BE2C (cell line): ENCODE measurements at regions not wholly inside any gene's neighbourhood (a gene's known extent, or its start where the extent isn't known, plus 50 kb on each side); places are given as distances from the start of the nearest gene placed in this dataset.

Source experiments
- DNase-seq: peaks from one replicate; pipeline ENCODE4 v3.0.0-alpha.2; 2020
- H3K27me3 ChIP-seq: fragments of 250-450 bp; sonication (Bioruptor Pico); 2 replicates; pipeline ENCODE4 v1.5.1; 2020; ENCODE audit warnings: mild to moderate bottlenecking
- H3K36me3 ChIP-seq: fragments of 250-450 bp; sonication (Bioruptor Pico); 2 replicates; pipeline ENCODE4 v1.5.1; 2020; ENCODE audit warnings: mild to moderate bottlenecking
- H3K4me1 ChIP-seq: fragments of 250-450 bp; sonication (Bioruptor Pico); 2 replicates; pipeline ENCODE4 v1.5.1; 2020
- H3K4me3 ChIP-seq: 2 replicates; pipeline ENCODE4 v1.5.1; 2011; ENCODE audit warnings: low read depth, low read length
- H3K9me3 ChIP-seq: fragments of 250-450 bp; sonication (Bioruptor Pico); 2 replicates; pipeline ENCODE4 v1.5.1; 2020
- TF ChIP-seq, protein P1 (sequence below): IDR thresholded peaks from 2 replicates; pipeline ENCODE4 v1.5.1; 2012; ENCODE audit warnings: mild to moderate bottlenecking, low read depth, low read length

DNA sequence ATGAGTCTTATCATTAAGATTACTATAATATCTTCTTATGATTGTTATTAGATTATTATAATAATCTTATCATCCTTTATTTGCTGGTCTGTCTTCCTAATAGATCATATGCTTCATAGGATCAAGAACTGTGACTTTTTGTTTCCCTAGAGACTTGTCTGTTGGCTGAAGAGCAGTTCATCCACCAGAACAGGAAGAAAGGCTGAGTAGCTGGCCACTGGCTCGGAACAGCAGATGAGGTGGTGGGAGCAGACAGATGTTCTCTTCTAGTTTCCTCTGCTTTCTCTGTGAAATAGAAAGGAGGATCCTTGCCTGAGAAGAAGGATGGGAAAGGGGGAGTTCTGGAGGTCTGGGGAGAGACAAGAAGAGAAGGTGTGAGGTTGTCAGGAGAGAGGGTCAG lies 120.0 kb downstream of the CCNA1 start:
- no peaks in the 10 kb centered on the region for H3K4me1 ChIP-seq
- no peaks in the 10 kb centered on the region for H3K27me3 ChIP-seq
- DNase-seq = no peak
- no peaks in the 10 kb centered on the region for H3K9me3 ChIP-seq
- TF ChIP-seq, protein P1, sequence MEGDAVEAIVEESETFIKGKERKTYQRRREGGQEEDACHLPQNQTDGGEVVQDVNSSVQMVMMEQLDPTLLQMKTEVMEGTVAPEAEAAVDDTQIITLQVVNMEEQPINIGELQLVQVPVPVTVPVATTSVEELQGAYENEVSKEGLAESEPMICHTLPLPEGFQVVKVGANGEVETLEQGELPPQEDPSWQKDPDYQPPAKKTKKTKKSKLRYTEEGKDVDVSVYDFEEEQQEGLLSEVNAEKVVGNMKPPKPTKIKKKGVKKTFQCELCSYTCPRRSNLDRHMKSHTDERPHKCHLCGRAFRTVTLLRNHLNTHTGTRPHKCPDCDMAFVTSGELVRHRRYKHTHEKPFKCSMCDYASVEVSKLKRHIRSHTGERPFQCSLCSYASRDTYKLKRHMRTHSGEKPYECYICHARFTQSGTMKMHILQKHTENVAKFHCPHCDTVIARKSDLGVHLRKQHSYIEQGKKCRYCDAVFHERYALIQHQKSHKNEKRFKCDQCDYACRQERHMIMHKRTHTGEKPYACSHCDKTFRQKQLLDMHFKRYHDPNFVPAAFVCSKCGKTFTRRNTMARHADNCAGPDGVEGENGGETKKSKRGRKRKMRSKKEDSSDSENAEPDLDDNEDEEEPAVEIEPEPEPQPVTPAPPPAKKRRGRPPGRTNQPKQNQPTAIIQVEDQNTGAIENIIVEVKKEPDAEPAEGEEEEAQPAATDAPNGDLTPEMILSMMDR = no peak
- H3K36me3 ChIP-seq = no peaks in the 10 kb centered on the region
- no peak overlapping the region for H3K4me3 ChIP-seq

DNA sequence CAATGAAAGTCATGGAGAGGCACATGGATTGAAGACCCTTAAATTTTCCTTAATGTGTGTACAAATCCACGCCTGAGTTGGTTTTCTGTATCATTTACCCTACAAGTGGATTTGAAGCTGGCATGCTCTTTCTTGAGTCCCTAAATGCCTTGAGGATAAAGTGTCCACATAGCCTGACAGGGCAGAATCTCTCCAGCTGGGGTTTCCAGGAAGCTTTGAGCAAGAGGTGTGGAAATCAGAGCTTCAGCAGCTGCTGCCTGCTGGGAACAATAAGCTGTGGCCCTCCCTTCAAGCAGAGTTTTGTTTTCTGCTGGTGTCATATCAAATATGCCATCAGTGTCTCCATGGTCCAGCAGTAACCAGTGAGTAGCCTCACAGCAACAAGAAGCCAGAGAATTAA lies 120.3 kb upstream of the SERTM1 start:
- no peaks in the 10 kb centered on the region for H3K9me3 ChIP-seq
- H3K36me3 ChIP-seq = no peaks in the 10 kb centered on the region
- H3K27me3 ChIP-seq = no peaks in the 10 kb centered on the region
- no peaks in the 10 kb centered on the region for H3K4me1 ChIP-seq
- H3K4me3 ChIP-seq = no peak overlapping the region
- DNase-seq = no peak
- TF ChIP-seq, protein P1 = no peak

- H3K36me3 ChIP-seq = no peaks in the 10 kb centered on the region
- TF ChIP-seq, protein P1 = no peak
- no peaks in the 10 kb centered on the region for H3K27me3 ChIP-seq
- no peaks in the 10 kb centered on the region for H3K9me3 ChIP-seq
- no peak for DNase-seq
- H3K4me1 ChIP-seq = no peaks in the 10 kb centered on the region
- no peak overlapping the region for H3K4me3 ChIP-seq
Measured at GRCh38 chr13:36555151-36555986, 118.5 kb upstream of the SERTM1 start.

DNA sequence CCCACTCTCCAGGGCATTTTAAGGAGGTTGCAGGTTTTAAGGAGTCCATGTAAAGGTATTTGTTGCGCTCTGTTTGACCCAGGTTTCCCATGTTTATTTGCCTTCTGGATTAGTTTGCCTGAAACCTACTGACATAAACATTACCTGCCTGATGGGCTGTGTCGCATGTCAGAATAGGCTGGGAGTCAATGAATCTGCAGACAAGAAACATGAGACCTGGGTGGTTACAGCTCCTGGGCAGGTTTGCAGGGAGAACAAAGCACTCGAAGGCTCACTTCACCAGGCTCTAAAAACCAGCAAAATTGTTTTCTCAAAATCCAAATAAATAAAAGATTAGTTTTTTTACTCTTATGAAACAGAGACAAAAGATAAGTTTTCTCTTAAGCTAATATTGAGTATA lies 114.4 kb upstream of the SERTM1 start:
- no peak overlapping the region for H3K4me3 ChIP-seq
- TF ChIP-seq, protein P1 = no peak
- no peak for DNase-seq
- H3K9me3 ChIP-seq = no peaks in the 10 kb centered on the region
- H3K27me3 ChIP-seq = 0 out of 2 replicates have a peak, but pooled peaks cover 3% of the 10 kb centered on the region
- no peaks in the 10 kb centered on the region for H3K36me3 ChIP-seq
- no peaks in the 10 kb centered on the region for H3K4me1 ChIP-seq

DNA sequence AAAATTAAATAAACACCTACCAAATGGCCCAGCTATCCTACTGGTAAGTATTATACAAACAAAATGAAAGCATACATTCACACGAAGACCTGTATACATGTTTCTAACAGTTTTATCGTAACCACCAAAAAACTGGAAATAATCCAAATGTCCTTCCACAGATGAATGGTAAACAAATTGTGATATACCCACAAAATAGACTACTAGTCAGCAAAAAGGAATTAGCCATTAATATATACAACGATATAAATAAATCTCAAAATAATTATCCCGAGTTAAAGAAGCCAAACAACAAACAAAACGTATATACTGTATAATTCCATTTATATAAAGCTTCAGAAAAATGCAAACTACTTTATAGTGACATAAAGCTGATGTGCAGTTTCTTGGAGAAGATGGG lies 106.3 kb upstream of the SERTM1 start:
- no peak for DNase-seq

DNA sequence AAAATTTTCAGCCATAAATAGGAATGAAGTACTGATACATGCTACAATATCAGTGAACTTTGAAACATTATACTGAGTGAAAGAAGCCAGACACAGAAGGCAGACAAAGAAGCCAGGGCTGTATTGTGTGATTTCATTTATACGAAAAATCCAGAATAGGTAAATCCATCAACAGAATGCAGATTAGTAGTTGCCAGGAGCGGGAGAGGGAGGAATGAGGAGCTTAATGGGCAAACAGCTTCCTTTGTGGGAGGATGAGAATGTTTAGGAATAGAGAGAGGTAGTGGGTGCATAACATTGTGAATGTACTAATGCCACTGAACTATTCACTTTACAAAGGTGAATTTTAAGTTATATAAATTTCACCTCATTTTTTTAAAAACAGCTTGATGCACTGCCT lies 103.3 kb upstream of the SERTM1 start:
- TF ChIP-seq, protein P1 = no peak
- DNase-seq = no peak
- H3K9me3 ChIP-seq = no peaks in the 10 kb centered on the region
- no peaks in the 10 kb centered on the region for H3K36me3 ChIP-seq
- peaks cover 7% of the 10 kb centered on the region; the same call in 1 of the 2 replicates for H3K27me3 ChIP-seq
- H3K4me1 ChIP-seq = no peaks in the 10 kb centered on the region
- no peak overlapping the region for H3K4me3 ChIP-seq

More for the DNA sequence above, 106.3 kb upstream of the SERTM1 start:
- TF ChIP-seq, protein P1 = no peak
- Histone ChIP-seq H3K36me3 (no peaks in the 10 kb centered on the region), H3K27me3 (peaks cover 10% of the 10 kb centered on the region; the same call in 1 of the 2 replicates), H3K4me3 (no peak overlapping the region), H3K4me1 (no peaks in the 10 kb centered on the region), H3K9me3 (no peaks in the 10 kb centered on the region)
